ENCODE measurements at regions not wholly inside any gene's neighbourhood (a gene's known extent, or its start where the extent isn't known, plus 50 kb on each side); places are given as distances from the start of the nearest gene placed in this dataset.
"Not testable (repeated sequence)": the region's sequence is repeated elsewhere in the genome, so short reads cannot be mapped to it uniquely, and the experiment has no call there.

GRCh38 chr6:104500265-104500664 is 359.5 kb downstream of the HACE1 start:
- DNase-seq = no peak

- DNase-seq = no peak
These were observed 373.7 kb downstream of the HACE1 start for GRCh38 chr6:104486035-104486434.

- DNase-seq = no peak
These were observed 375.1 kb downstream of the HACE1 start for GRCh38 chr6:104484626-104485025.

GRCh38 chr6:104484191-104484590 is 375.5 kb downstream of the HACE1 start:
- no peak for DNase-seq

- DNase-seq = no peak
These were observed 376.4 kb downstream of the HACE1 start for GRCh38 chr6:104483225-104483834.

- DNase-seq = no peak
These were observed 382.1 kb downstream of the HACE1 start for GRCh38 chr6:104477569-104477968.

GRCh38 chr6:104473021-104473429 is 386.7 kb downstream of the HACE1 start:
- DNase-seq = no peak

- DNase-seq = no peak
These were observed 387.5 kb downstream of the HACE1 start for GRCh38 chr6:104472021-104472901.

GRCh38 chr6:104466306-104466705 is 393.4 kb downstream of the HACE1 start:
- no peak for DNase-seq

GRCh38 chr6:104462811-104463599 is 396.7 kb downstream of the HACE1 start:
- no peak for DNase-seq

GRCh38 chr6:104460738-104461483 is 398.8 kb downstream of the HACE1 start:
- no peak for DNase-seq

GRCh38 chr6:104459543-104459942 is 400.2 kb downstream of the HACE1 start:
- no peak for DNase-seq

- no peak for DNase-seq
These were observed 409.8 kb downstream of the HACE1 start for GRCh38 chr6:104449918-104450317.

- DNase-seq = not testable (repeated sequence)
These were observed 413.3 kb downstream of the HACE1 start for GRCh38 chr6:104446101-104447080.

- DNase-seq = no peak
These were observed 425.2 kb downstream of the HACE1 start for GRCh38 chr6:104434519-104434918.

- DNase-seq = no peak
These were observed 428.6 kb downstream of the HACE1 start for GRCh38 chr6:104431096-104431495.

- DNase-seq = no peak
These were observed 431.5 kb downstream of the HACE1 start for GRCh38 chr6:104428184-104428583.

GRCh38 chr6:104423691-104424090 is 436.0 kb downstream of the HACE1 start:
- DNase-seq = no peak

- DNase-seq = no peak
These were observed 438.1 kb downstream of the HACE1 start for GRCh38 chr6:104421650-104422049.

- DNase-seq = no peak
These were observed 440.9 kb downstream of the HACE1 start for GRCh38 chr6:104418839-104419238.

GRCh38 chr6:104418125-104418524 is 441.6 kb downstream of the HACE1 start:
- DNase-seq = peak; percentile 25

- DNase-seq = no peak
These were observed 445.0 kb downstream of the HACE1 start for GRCh38 chr6:104414723-104415122.
